K562 (cell line): ENCODE measurements at regions not wholly inside any gene's neighbourhood (a gene's known extent, or its start where the extent isn't known, plus 50 kb on each side); places are given as distances from the start of the nearest gene placed in this dataset.

Source experiments
- ATAC-seq: fragments of 200-7000 bp; cut with Tn5 transposase; 3 replicates; pipeline ENCODE4 v1.9.1; 2020; ENCODE audit warnings: moderate library complexity
- BruUV-seq: library from RNA; stranded (reverse); fragments of 400-500 nt; replicated peaks from 2 replicates; lab custom pipeline; 2021; lab: Mats Ljungman, UMichigan
- CTCF ChIA-PET: fragments of 300-600 bp; formaldehyde crosslinking; extraction: SDS; loops from one replicate; lab custom pipeline; 2021; ENCODE audit warnings: low intra/inter-chr PET ratio; lab: Yijun Ruan, JAX
- POLR2A ChIA-PET: fragments of 300-600, 350-650 bp; sonication (Branson Sonifier 250); formaldehyde crosslinking; extraction: SDS; loops from one replicate; lab custom pipeline; 2021; ENCODE audit warnings: antibody characterized with exemption, inconsistent platforms; lab: Yijun Ruan, JAX
- DNase-seq, 4 experiments: peaks; one replicate each; pipeline versions ENCODE4 v3.0.0 to v3.0.0-alpha.2; 2011 to 2018; ENCODE audit warnings: low spot score in 3 of 4, mixed read lengths in 3 of 4; ENCODE audit errors: extremely low read depth in 1 of 4
- FAIRE-seq: peaks from 2 replicates; lab custom pipeline; 2011; peaks lifted over from hg19 to GRCh38; lab: Jason Lieb, UNC
- H2AFZ ChIP-seq: 2 replicates; pipeline ENCODE4 v1.6.0; 2011; ENCODE audit warnings: low read depth, low read length, control low read depth, inconsistent platforms
- H3K27ac ChIP-seq: fragments of 200-600 bp; 3 replicates; pipeline ENCODE4 v1.8.0; 2011; ENCODE audit warnings: low read depth, mild to moderate bottlenecking, control low read depth, inconsistent platforms, low read length, moderate library complexity, mixed read lengths; ENCODE audit errors: extremely low read depth
- H3K27me3 ChIP-seq, 2 experiments: fragments of 300-600 bp in 1 of 2; 2 replicates in 1 of 2; 3 replicates in 1 of 2; pipeline versions ENCODE4 v1.6.0 to v1.8.0; 2011; ENCODE audit warnings: inconsistent platforms in 2 of 2, low read length in 2 of 2, mild to moderate bottlenecking in 1 of 2, mixed read lengths in 1 of 2, moderate library complexity in 1 of 2; ENCODE audit not compliant: control insufficient read depth in 2 of 2, insufficient read depth in 2 of 2
- H3K36me3 ChIP-seq: fragments of 300-600 bp; 3 replicates; pipeline ENCODE4 v1.8.0; 2011; ENCODE audit warnings: mild to moderate bottlenecking, low read length, inconsistent platforms; ENCODE audit not compliant: control insufficient read depth, insufficient read depth
- H3K4me1 ChIP-seq, 2 experiments: fragments of 200-600 bp in 1 of 2; replicated peaks in 1 of 2; 2 replicates in 1 of 2; 3 replicates in 1 of 2; pipeline versions ENCODE4 v1.5.1 to v1.8.0; 2011; ENCODE audit warnings: inconsistent platforms in 2 of 2, low read length in 2 of 2, mild to moderate bottlenecking in 1 of 2, mixed read lengths in 1 of 2, moderate library complexity in 1 of 2; ENCODE audit not compliant: control insufficient read depth in 2 of 2, insufficient read depth in 2 of 2
- H3K4me2 ChIP-seq: 2 replicates; pipeline ENCODE4 v1.6.1; 2011; ENCODE audit warnings: low read length, control low read depth, inconsistent platforms, mixed read lengths; ENCODE audit not compliant: insufficient read depth
- H3K4me3 ChIP-seq: fragments of 200-600 bp; sonication (generic), shearing (Covaris generic); 2 replicates; pipeline ENCODE4 v1.5.1; 2016; ENCODE audit warnings: control low read depth, inconsistent platforms
- H3K79me2 ChIP-seq: fragments of 200-600 bp; 3 replicates; pipeline ENCODE4 v1.8.0; 2011; ENCODE audit warnings: low read length, inconsistent platforms; ENCODE audit not compliant: control insufficient read depth, insufficient read depth
- H3K9ac ChIP-seq, 2 experiments: 2 replicates each; pipeline versions ENCODE4 v1.6.0 to v1.6.1; 2011; ENCODE audit warnings: low read depth in 2 of 2, low read length in 2 of 2, control low read depth in 1 of 2, inconsistent platforms in 1 of 2, mild to moderate bottlenecking in 1 of 2, mixed read lengths in 1 of 2; ENCODE audit not compliant: insufficient read depth in 1 of 2
- H3K9me1 ChIP-seq: one replicate; pipeline ENCODE4 v1.6.0; 2011; ENCODE audit warnings: inconsistent platforms, mild to moderate bottlenecking, low read length, moderate library complexity; ENCODE audit not compliant: control insufficient read depth, insufficient read depth
- H3K9me3 ChIP-seq: replicated peaks from 2 replicates; pipeline ENCODE4 v1.5.1; 2011; ENCODE audit warnings: low read depth, low read length, inconsistent platforms; ENCODE audit not compliant: control insufficient read depth, insufficient read depth
- H4K20me1 ChIP-seq: replicated peaks from 2 replicates; pipeline ENCODE4 v1.6.1; 2011; ENCODE audit warnings: low read length, inconsistent platforms, mixed read lengths; ENCODE audit not compliant: control insufficient read depth, insufficient read depth
- TCF7L2 ChIP-seq: fragments of 150-350 bp; IDR thresholded peaks from 2 replicates; pipeline ENCODE4 v1.6.1; 2016; ENCODE audit warnings: low read depth, mild to moderate bottlenecking, low read length, moderate library complexity
- ZBTB11 ChIP-seq, 3 experiments: fragments of 200-800 bp in 1 of 3; fragments of 250-450 bp in 1 of 3; fragments of 450-650 bp in 1 of 3; sonication (Bioruptor Pico) in 1 of 3; sonication (Bioruptor generic) in 1 of 3; formaldehyde crosslinking in 1 of 3; IDR thresholded peaks; 2 replicates each; pipeline versions ENCODE4 v1.6.1 to v1.8.0; 2016 to 2022; ENCODE audit warnings: mild to moderate bottlenecking in 2 of 3, missing genetic modification characterization in 2 of 3, missing compliant biosample characterization in 1 of 3, moderate library complexity in 1 of 3
- WGBS: fragments of 100-300 bp; shearing (Covaris generic); methylation state at CpG from one replicate; pipeline ENCODE4 v1.1.6; 2016; ENCODE audit warnings: low coverage, mixed read lengths; ENCODE audit not compliant: insufficient coverage; ENCODE audit errors: missing lambda C conversion rate; 5-methylcytosine and 5-hydroxymethylcytosine counted together
- in situ Hi-C: fragments of 300-500 bp; cut with MboI; formaldehyde crosslinking; loops from 4 replicates; pipeline ENCODE4 v1.15.0; 2018; ENCODE audit warnings: inconsistent platforms, mixed read lengths
- intact Hi-C: fragments of 100-400 bp; cut with micrococcal nuclease; formaldehyde crosslinking; loops from 2 replicates; pipeline ENCODE4 v1.14.2; 2022

GRCh38 chr3:64759811-64760210 lies 72.0 kb upstream of the ADAMTS9 start:
- ChIA-PET POLR2A (interaction anchor here (0.9 kb wide), 1 partner anchor 28 kb away, joined by 4 read pairs; no protein-coding TSS in a partner anchor), CTCF (no interaction called here)
- FAIRE-seq (no peak), DNase-seq (no peak), ATAC-seq (no peak)
- no peak overlapping the region for H3K9ac ChIP-seq
- H3K36me3 ChIP-seq = no peaks in the 10 kb centered on the region
- in situ Hi-C loops (no loop called here), intact Hi-C loops (no loop called here)
- H3K79me2 ChIP-seq = no peaks in the 10 kb centered on the region
- no peak overlapping the region for H2AFZ ChIP-seq
- no peaks in the 10 kb centered on the region for H4K20me1 ChIP-seq
- no peaks in the 10 kb centered on the region for H3K27me3 ChIP-seq
- TF ChIP-seq TCF7L2 = no peak
- peak in 1 of 3 experiments; percentile 24; a peak in 1 of 6 replicates for TF ChIP-seq ZBTB11 (CRISPR knock-in tag; IDR thresholded peaks at IDR 0.05)
- no peaks in the 10 kb centered on the region; a peak in 1 of 5 replicates for H3K4me1 ChIP-seq
- H3K4me2 ChIP-seq = no peak overlapping the region
- WGBS = 8% methylated on average over 2 of the region's 2 CpGs
- no peak overlapping the region for H3K4me3 ChIP-seq
- no TSS peak for BruUV-seq
- no peaks in the 10 kb centered on the region for H3K9me1 ChIP-seq
- no peaks in the 10 kb centered on the region for H3K9me3 ChIP-seq
- H3K27ac ChIP-seq = no peak overlapping the region
